SHP77 (cell line): ENCODE measurements at regions not wholly inside any gene's neighbourhood (a gene's known extent, or its start where the extent isn't known, plus 50 kb on each side); places are given as distances from the start of the nearest gene placed in this dataset.
"Not testable (repeated sequence)": the region's sequence is repeated elsewhere in the genome, so short reads cannot be mapped to it uniquely, and the experiment has no call there.

Source experiments
- DNase-seq, 2 experiments: peaks; one replicate each; lab custom pipeline; 2025; lab: John Stamatoyannopoulos, UW

- DNase-seq: not testable (repeated sequence)
These were observed 198.1 kb upstream of the WSB1 start for GRCh38 chr17:27095821-27096220.

GRCh38 chr17:27099266-27099665 is 194.6 kb upstream of the WSB1 start:
- DNase-seq: not testable (repeated sequence)

GRCh38 chr17:27104605-27105221 is 189.2 kb upstream of the WSB1 start:
- peak; percentile 20 to 39 for DNase-seq

- DNase-seq: no peak
These were observed 188.3 kb upstream of the WSB1 start for GRCh38 chr17:27105636-27106035.

GRCh38 chr17:27106347-27106981 is 187.4 kb upstream of the WSB1 start:
- no peak for DNase-seq

- DNase-seq: no peak
These were observed 186.9 kb upstream of the WSB1 start for GRCh38 chr17:27106982-27107360.

- not testable (repeated sequence) for DNase-seq
These were observed 186.3 kb upstream of the WSB1 start for GRCh38 chr17:27107386-27108328.

- DNase-seq: no peak
These were observed 184.6 kb upstream of the WSB1 start for GRCh38 chr17:27109346-27109745.

GRCh38 chr17:27153005-27153404 is 140.9 kb upstream of the WSB1 start:
- DNase-seq: no peak

GRCh38 chr17:27155866-27156265 is 138.0 kb upstream of the WSB1 start:
- DNase-seq: no peak

- no peak for DNase-seq
These were observed 136.6 kb upstream of the WSB1 start for GRCh38 chr17:27157297-27157696.

- DNase-seq: no peak
These were observed 136.0 kb upstream of the WSB1 start for GRCh38 chr17:27157898-27158297.

- DNase-seq: no peak
These were observed 135.5 kb upstream of the WSB1 start for GRCh38 chr17:27158382-27158781.

GRCh38 chr17:27180322-27180721 is 113.6 kb upstream of the WSB1 start:
- no peak for DNase-seq

- DNase-seq: not testable (repeated sequence)
These were observed 112.5 kb upstream of the WSB1 start for GRCh38 chr17:27181379-27181925.

- no peak for DNase-seq
These were observed 112.0 kb upstream of the WSB1 start for GRCh38 chr17:27181935-27182334.

GRCh38 chr17:27197505-27197904 is 96.4 kb upstream of the WSB1 start:
- DNase-seq: not testable (repeated sequence)

GRCh38 chr17:27199948-27200347 is 94.0 kb upstream of the WSB1 start:
- DNase-seq: no peak

- DNase-seq: no peak
These were observed 93.4 kb upstream of the WSB1 start for GRCh38 chr17:27200476-27200875.

- DNase-seq: no peak
These were observed 90.7 kb upstream of the WSB1 start for GRCh38 chr17:27203241-27203640.

GRCh38 chr17:27206447-27206846 is 87.5 kb upstream of the WSB1 start:
- no peak for DNase-seq

- no peak for DNase-seq
These were observed 86.8 kb upstream of the WSB1 start for GRCh38 chr17:27207073-27207513.
